AML-193 (cell line): ENCODE measurements at regions not wholly inside any gene's neighbourhood (a gene's known extent, or its start where the extent isn't known, plus 50 kb on each side); places are given as distances from the start of the nearest gene placed in this dataset.
"Not testable (repeated sequence)": the region's sequence is repeated elsewhere in the genome, so short reads cannot be mapped to it uniquely, and the experiment has no call there.

Experiments
- DNase-seq, 2 experiments: peaks; one replicate each; lab custom pipeline; 2025; lab: John Stamatoyannopoulos, UW

- no peak for DNase-seq
These were observed 122.8 kb downstream of the ARL4C start for GRCh38 chr2:234374150-234374508.

- no peak for DNase-seq
These were observed 123.3 kb downstream of the ARL4C start for GRCh38 chr2:234373481-234374149.

GRCh38 chr2:234373060-234373459 is 123.8 kb downstream of the ARL4C start:
- DNase-seq: no peak

- no peak for DNase-seq
These were observed 124.4 kb downstream of the ARL4C start for GRCh38 chr2:234372506-234372905.

GRCh38 chr2:234368861-234369261 is 128.0 kb downstream of the ARL4C start:
- no peak for DNase-seq

- no peak for DNase-seq
These were observed 130.0 kb downstream of the ARL4C start for GRCh38 chr2:234366891-234367290.

- DNase-seq: no peak
These were observed 132.2 kb downstream of the ARL4C start for GRCh38 chr2:234364661-234365060.

GRCh38 chr2:234363647-234364294 is 133.1 kb downstream of the ARL4C start:
- DNase-seq: no peak

GRCh38 chr2:234363011-234363487 is 133.8 kb downstream of the ARL4C start:
- DNase-seq: no peak

GRCh38 chr2:234360313-234360975 is 136.4 kb downstream of the ARL4C start:
- not testable (repeated sequence) for DNase-seq

- DNase-seq: no peak
These were observed 139.2 kb downstream of the ARL4C start for GRCh38 chr2:234357666-234358065.

- DNase-seq: no peak
These were observed 141.0 kb downstream of the ARL4C start for GRCh38 chr2:234355808-234356365.

GRCh38 chr2:234355021-234355720 is 141.7 kb downstream of the ARL4C start:
- no peak for DNase-seq

GRCh38 chr2:234352270-234352669 is 144.6 kb downstream of the ARL4C start:
- DNase-seq: no peak

- DNase-seq: not testable (repeated sequence)
These were observed 145.0 kb downstream of the ARL4C start for GRCh38 chr2:234351866-234352265.

GRCh38 chr2:234348081-234348480 is 148.8 kb downstream of the ARL4C start:
- no peak for DNase-seq

- no peak for DNase-seq
These were observed 151.0 kb downstream of the ARL4C start for GRCh38 chr2:234345921-234346320.

GRCh38 chr2:234344012-234344411 is 152.9 kb downstream of the ARL4C start:
- DNase-seq: no peak

- no peak for DNase-seq
These were observed 153.5 kb downstream of the ARL4C start for GRCh38 chr2:234343372-234343771.

GRCh38 chr2:234341306-234341985 is 155.4 kb downstream of the ARL4C start:
- DNase-seq: no peak

GRCh38 chr2:234339501-234339900 is 157.4 kb downstream of the ARL4C start:
- no peak for DNase-seq

GRCh38 chr2:234339011-234339410 is 157.9 kb downstream of the ARL4C start:
- no peak for DNase-seq
